IMR-90 (cell line): ENCODE measurements at regions not wholly inside any gene's neighbourhood (a gene's known extent, or its start where the extent isn't known, plus 50 kb on each side); places are given as distances from the start of the nearest gene placed in this dataset.

Source experiments
- ATAC-seq: fragments of 200-7000 bp; cut with Tn5 transposase; 2 replicates; pipeline ENCODE4 v1.9.1; 2020; ENCODE audit warnings: low read depth, mild to moderate bottlenecking, moderate library complexity
- BruUV-seq: library from RNA; stranded (reverse); fragments of 400-500 nt; replicated peaks from 2 replicates; lab custom pipeline; 2021; lab: Mats Ljungman, UMichigan
- CTCF ChIA-PET: fragments of 300-600 bp; formaldehyde crosslinking; extraction: SDS; loops from one replicate; lab custom pipeline; 2021; ENCODE audit warnings: antibody characterized with exemption; lab: Yijun Ruan, JAX
- POLR2A ChIA-PET: fragments of 300-600 bp; sonication (Branson Sonifier 250); formaldehyde crosslinking; loops from one replicate; lab custom pipeline; 2022; ENCODE audit warnings: antibody characterized with exemption; ENCODE audit not compliant: unreplicated experiment; lab: Charles Lee
- DNase-seq: peaks from one replicate; pipeline ENCODE4 v3.0.0; 2013
- H2AFZ ChIP-seq: replicated peaks from 2 replicates; pipeline ENCODE3; 2013; ENCODE audit warnings: low read length, mild to moderate bottlenecking; ENCODE audit not compliant: poor library complexity
- H2AK5ac ChIP-seq: 2 replicates; pipeline ENCODE4 v1.6.1; 2013; ENCODE audit warnings: low read depth, low read length, inconsistent platforms
- H2AK9ac ChIP-seq: replicated peaks from 2 replicates; pipeline ENCODE3; 2013; ENCODE audit warnings: mild to moderate bottlenecking, low read depth, low read length, moderate library complexity; ENCODE audit not compliant: poor library complexity
- H2BK120ac ChIP-seq: 2 replicates; pipeline ENCODE4 v1.6.1; 2013; ENCODE audit warnings: low read depth, low read length, inconsistent platforms
- H2BK15ac ChIP-seq: 3 replicates; pipeline ENCODE4 v1.6.1; 2013; ENCODE audit warnings: low read depth, low read length, inconsistent platforms
- H2BK20ac ChIP-seq: 2 replicates; pipeline ENCODE4 v1.6.1; 2013; ENCODE audit warnings: low read depth, mild to moderate bottlenecking, inconsistent platforms, low read length, moderate library complexity
- H2BK5ac ChIP-seq: 2 replicates; pipeline ENCODE4 v1.6.1; 2013; ENCODE audit warnings: mild to moderate bottlenecking, low read depth, low read length, inconsistent platforms; ENCODE audit not compliant: poor library complexity, severe bottlenecking
- H3K14ac ChIP-seq: replicated peaks from 2 replicates; pipeline ENCODE4 v1.6.1; 2013; ENCODE audit warnings: low read depth, low read length, inconsistent platforms
- H3K18ac ChIP-seq: 2 replicates; pipeline ENCODE4 v1.6.1; 2013; ENCODE audit warnings: low read depth, low read length, control low read depth
- H3K23ac ChIP-seq: 2 replicates; pipeline ENCODE4 v1.6.1; 2013; ENCODE audit warnings: low read depth, low read length, inconsistent platforms
- H3K27ac ChIP-seq: 2 replicates; pipeline ENCODE4 v1.5.1; 2013; ENCODE audit warnings: mild to moderate bottlenecking, control low read depth, low read length; ENCODE audit not compliant: insufficient read depth
- H3K27me3 ChIP-seq: 2 replicates; pipeline ENCODE4 v1.6.1; 2013; ENCODE audit warnings: low read length; ENCODE audit not compliant: control insufficient read depth, insufficient read depth
- H3K36me3 ChIP-seq: 2 replicates; pipeline ENCODE4 v1.6.1; 2013; ENCODE audit warnings: low read length, mixed read lengths; ENCODE audit not compliant: control insufficient read depth, insufficient read depth
- H3K4ac ChIP-seq: 2 replicates; pipeline ENCODE4 v1.6.1; 2013; ENCODE audit warnings: low read depth, low read length, inconsistent platforms
- H3K4me1 ChIP-seq: 2 replicates; pipeline ENCODE4 v1.6.1; 2013; ENCODE audit warnings: low read length, mixed read lengths; ENCODE audit not compliant: control insufficient read depth, insufficient read depth
- H3K4me2 ChIP-seq: 2 replicates; pipeline ENCODE4 v1.6.1; 2013; ENCODE audit warnings: low read depth, mild to moderate bottlenecking, control low read depth, low read length, moderate library complexity
- H3K4me3 ChIP-seq: 2 replicates; pipeline ENCODE4 v1.5.1; 2013; ENCODE audit warnings: low read depth, mild to moderate bottlenecking, control low read depth, low read length, moderate library complexity; ENCODE audit not compliant: insufficient read depth
- H3K56ac ChIP-seq: 2 replicates; pipeline ENCODE4 v1.6.1; 2013; ENCODE audit warnings: low read length, inconsistent platforms; ENCODE audit not compliant: insufficient read depth; ENCODE audit errors: extremely low read depth
- H3K79me1 ChIP-seq, 2 experiments: 2 replicates each; pipeline ENCODE4 v1.6.1; 2013; ENCODE audit warnings: low read length in 2 of 2, inconsistent platforms in 1 of 2, low read depth in 1 of 2
- H3K9ac ChIP-seq: 2 replicates; pipeline ENCODE4 v1.6.1; 2013; ENCODE audit warnings: low read depth, low read length, control low read depth
- H3K9me1 ChIP-seq: 2 replicates; pipeline ENCODE4 v1.6.1; 2013; ENCODE audit warnings: low read length, inconsistent platforms; ENCODE audit not compliant: insufficient read depth
- H3K9me3 ChIP-seq: 2 replicates; pipeline ENCODE4 v1.6.1; 2013; ENCODE audit warnings: low read length; ENCODE audit not compliant: control insufficient read depth, insufficient read depth
- H4K20me1 ChIP-seq: 2 replicates; pipeline ENCODE4 v1.6.1; 2013; ENCODE audit warnings: low read length, inconsistent platforms; ENCODE audit not compliant: insufficient read depth
- H4K5ac ChIP-seq: 2 replicates; pipeline ENCODE4 v1.6.1; 2013; ENCODE audit warnings: mild to moderate bottlenecking, low read depth, low read length, control low read depth
- H4K8ac ChIP-seq, 2 experiments: 2 replicates each; pipeline ENCODE4 v1.6.1; 2013; ENCODE audit warnings: low read depth in 2 of 2, low read length in 2 of 2, control low read depth in 1 of 2, inconsistent platforms in 1 of 2
- H4K91ac ChIP-seq: 2 replicates; pipeline ENCODE4 v1.6.1; 2013; ENCODE audit warnings: low read depth, low read length, inconsistent platforms; ENCODE audit not compliant: insufficient read depth
- CHD1 ChIP-seq: IDR thresholded peaks from 2 replicates; pipeline ENCODE4 v1.6.1; 2012; ENCODE audit warnings: low read depth, low read length, improper control_type of control experiment
- CTCF ChIP-seq: conservative IDR thresholded peaks from 2 replicates; pipeline ENCODE4 v1.5.1; 2012; ENCODE audit warnings: mild to moderate bottlenecking, low read depth, low read length, improper control_type of control experiment
- POLR2A ChIP-seq: IDR thresholded peaks from 2 replicates; pipeline ENCODE4 v1.6.1; 2012; ENCODE audit warnings: mild to moderate bottlenecking, low read depth, low read length
- RAD21 ChIP-seq: IDR thresholded peaks from 2 replicates; pipeline ENCODE4 v1.6.1; 2012; ENCODE audit warnings: low read length, improper control_type of control experiment
- RFX5 ChIP-seq: IDR thresholded peaks from 2 replicates; pipeline ENCODE4 v1.8.0; 2012; ENCODE audit warnings: low read depth, mild to moderate bottlenecking, low read length, moderate library complexity
- SMC3 ChIP-seq: fragments of 150-350 bp; IDR thresholded peaks from 2 replicates; pipeline ENCODE4 v1.6.1; 2016; ENCODE audit warnings: low read depth, mild to moderate bottlenecking, antibody characterized with exemption, low read length, moderate library complexity
- USF2 ChIP-seq: fragments of 150-350 bp; IDR thresholded peaks from 2 replicates; pipeline ENCODE4 v1.6.1; 2017; ENCODE audit warnings: mild to moderate bottlenecking, antibody characterized with exemption, low read length, low read depth
- WGBS, 2 experiments: methylation state at CpG; one replicate each; pipeline versions ENCODE4 v1.1.5 to v1.1.7; 2013; ENCODE audit warnings: missing lambda C conversion rate in 2 of 2; ENCODE audit not compliant: insufficient read length in 1 of 2; ENCODE audit errors: extremely low coverage in 2 of 2; 5-methylcytosine and 5-hydroxymethylcytosine counted together
- dilution Hi-C: fragments of 300-500 bp; cut with HindIII; formaldehyde crosslinking; loops from one replicate; pipeline ENCODE4 v1.14.3; 2018; ENCODE audit warnings: low sequenced_read_pairs; ENCODE audit not compliant: unreplicated experiment
- in situ Hi-C: fragments of 300-500 bp; cut with MboI; formaldehyde crosslinking; loops from 3 replicates; pipeline ENCODE4 v1.14.3; 2019; ENCODE audit warnings: low sequenced_read_pairs, inconsistent platforms, mixed read lengths
- intact Hi-C: fragments of 100-400 bp; cut with micrococcal nuclease; formaldehyde crosslinking; loops from 2 replicates; pipeline ENCODE4 v1.10.0; 2022

- no TSS peak for BruUV-seq
- intact Hi-C loops, result no loop called here
- H4K20me1 ChIP-seq, result no peaks in the 10 kb centered on the region
- H3K4me1 ChIP-seq, result no peaks in the 10 kb centered on the region
- no peak overlapping the region for H3K4me3 ChIP-seq
- no peak overlapping the region for H2AK5ac ChIP-seq
- no peak for ATAC-seq
- CTCF ChIA-PET, result interaction anchor here (1.0 kb wide), 1 partner anchor 212 kb away, joined by 3 read pairs; no protein-coding TSS in a partner anchor
- no peak overlapping the region for H3K27ac ChIP-seq
- dilution Hi-C loops, result no loop called here
- H2BK5ac ChIP-seq, result no peak overlapping the region
- no peak overlapping the region for H3K56ac ChIP-seq
- H2BK15ac ChIP-seq, result no peak overlapping the region
- WGBS, 2 experiments, result 92% methylated on average over 2 of the region's 8 CpGs; no CpG with 5 or more reads in 1 of the 2 experiments
- H4K91ac ChIP-seq, result no peak overlapping the region
- H3K36me3 ChIP-seq, result no peaks in the 10 kb centered on the region
- no peaks in the 10 kb centered on the region for H3K79me1 ChIP-seq
- H3K9me1 ChIP-seq, result no peaks in the 10 kb centered on the region
- no peak overlapping the region for H4K8ac ChIP-seq
- H3K14ac ChIP-seq, result no peak overlapping the region
- H3K27me3 ChIP-seq, result peaks cover 4% of the 10 kb centered on the region; the same call in 1 of the 2 replicates
- no peak overlapping the region for H2AK9ac ChIP-seq
- H2BK20ac ChIP-seq, result no peak overlapping the region
- no peak for DNase-seq
- no peak overlapping the region for H3K9ac ChIP-seq
- POLR2A ChIA-PET, result no interaction called here
- H3K4me2 ChIP-seq, result no peak overlapping the region
- H2BK120ac ChIP-seq, result no peak overlapping the region
- no peak overlapping the region for H2AFZ ChIP-seq
- no peak overlapping the region for H3K4ac ChIP-seq
- in situ Hi-C loops, result loop anchor here (5.0 kb wide), 1 partner anchor 223 kb away; no protein-coding TSS in a partner anchor
- H3K9me3 ChIP-seq, result no peaks in the 10 kb centered on the region
- H4K5ac ChIP-seq, result no peak overlapping the region
- TF ChIP-seq POLR2A (no peak), CTCF (no peak), CHD1 (no peak), RFX5 (no peak), RAD21 (no peak), USF2 (no peak), SMC3 (no peak)
- no peak overlapping the region for H3K18ac ChIP-seq
- H3K23ac ChIP-seq, result no peak overlapping the region
Observed at GRCh38 chr21:17900281-17900989, 81.3 kb upstream of the C21orf91 start.
